ENCODE measurements at regions not wholly inside any gene's neighbourhood (a gene's known extent, or its start where the extent isn't known, plus 50 kb on each side); places are given as distances from the start of the nearest gene placed in this dataset.

- TF ChIP-seq, protein P1, sequence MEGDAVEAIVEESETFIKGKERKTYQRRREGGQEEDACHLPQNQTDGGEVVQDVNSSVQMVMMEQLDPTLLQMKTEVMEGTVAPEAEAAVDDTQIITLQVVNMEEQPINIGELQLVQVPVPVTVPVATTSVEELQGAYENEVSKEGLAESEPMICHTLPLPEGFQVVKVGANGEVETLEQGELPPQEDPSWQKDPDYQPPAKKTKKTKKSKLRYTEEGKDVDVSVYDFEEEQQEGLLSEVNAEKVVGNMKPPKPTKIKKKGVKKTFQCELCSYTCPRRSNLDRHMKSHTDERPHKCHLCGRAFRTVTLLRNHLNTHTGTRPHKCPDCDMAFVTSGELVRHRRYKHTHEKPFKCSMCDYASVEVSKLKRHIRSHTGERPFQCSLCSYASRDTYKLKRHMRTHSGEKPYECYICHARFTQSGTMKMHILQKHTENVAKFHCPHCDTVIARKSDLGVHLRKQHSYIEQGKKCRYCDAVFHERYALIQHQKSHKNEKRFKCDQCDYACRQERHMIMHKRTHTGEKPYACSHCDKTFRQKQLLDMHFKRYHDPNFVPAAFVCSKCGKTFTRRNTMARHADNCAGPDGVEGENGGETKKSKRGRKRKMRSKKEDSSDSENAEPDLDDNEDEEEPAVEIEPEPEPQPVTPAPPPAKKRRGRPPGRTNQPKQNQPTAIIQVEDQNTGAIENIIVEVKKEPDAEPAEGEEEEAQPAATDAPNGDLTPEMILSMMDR (IDR thresholded peaks at IDR 0.05; ENCODE audit: low read length): no peak
- TF ChIP-seq EZH2 (IDR thresholded peaks at IDR 0.05; ENCODE audit: borderline replicate concordance, low read length): no peak
Measured at GRCh38 chr12:93115646-93116045, 186.6 kb upstream of the EEA1 start.
